ENCODE measurements at regions not wholly inside any gene's neighbourhood (a gene's known extent, or its start where the extent isn't known, plus 50 kb on each side); places are given as distances from the start of the nearest gene placed in this dataset.

DNA sequence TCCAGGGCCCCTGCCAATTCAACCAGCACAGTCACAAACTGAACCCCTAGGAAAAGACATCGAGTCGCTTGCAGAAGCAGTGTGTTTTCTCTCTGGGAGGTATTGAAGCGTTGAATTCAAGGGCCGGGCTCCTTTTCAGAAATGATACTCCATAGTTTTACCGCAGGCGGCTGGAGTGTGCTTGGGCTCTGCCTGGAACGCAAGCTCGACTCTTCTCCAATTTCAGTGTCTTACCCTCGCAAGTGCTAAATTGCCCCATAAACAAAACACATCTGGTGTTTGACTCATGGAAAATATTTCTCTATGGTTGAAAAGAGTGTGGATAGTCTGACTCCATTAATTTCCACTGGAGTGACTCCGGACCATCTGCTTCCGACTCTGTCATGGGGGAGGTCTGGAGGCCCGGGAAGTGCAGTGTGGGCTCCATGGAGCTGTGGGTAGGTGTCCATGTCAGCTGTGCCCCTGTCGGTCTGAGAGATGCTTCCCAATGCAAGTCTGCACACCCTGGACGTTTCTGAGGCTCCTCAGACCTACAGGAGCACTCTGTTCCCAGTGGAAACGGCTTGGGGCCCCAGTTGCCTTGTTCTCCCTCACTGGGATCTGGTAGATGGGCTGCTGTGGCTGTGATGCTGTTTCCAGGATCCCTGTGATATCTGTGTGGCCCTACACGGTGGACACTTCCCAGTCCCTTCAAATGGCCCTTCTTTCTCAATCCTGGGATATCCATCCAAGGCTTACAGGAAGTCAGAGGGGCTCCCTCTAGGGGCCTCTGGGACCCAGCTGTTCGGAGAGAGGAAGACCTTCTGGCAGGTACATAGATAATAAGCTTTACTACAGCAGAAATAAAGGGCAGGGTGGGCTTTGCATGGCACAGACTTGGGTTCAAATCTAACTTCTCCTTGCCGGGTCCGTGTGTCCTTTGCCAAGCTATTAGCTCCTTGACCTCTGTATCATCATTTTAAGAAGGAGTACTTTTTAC, 119.8 kb upstream of the CDH13 start:
- no peaks in the 10 kb centered on the region for H3K36me3 ChIP-seq
- DNase-seq = peak; percentile 1 to 8
- no peak for TF ChIP-seq POLR2A (IDR thresholded peaks at IDR 0.05)
- TF ChIP-seq, protein P1, sequence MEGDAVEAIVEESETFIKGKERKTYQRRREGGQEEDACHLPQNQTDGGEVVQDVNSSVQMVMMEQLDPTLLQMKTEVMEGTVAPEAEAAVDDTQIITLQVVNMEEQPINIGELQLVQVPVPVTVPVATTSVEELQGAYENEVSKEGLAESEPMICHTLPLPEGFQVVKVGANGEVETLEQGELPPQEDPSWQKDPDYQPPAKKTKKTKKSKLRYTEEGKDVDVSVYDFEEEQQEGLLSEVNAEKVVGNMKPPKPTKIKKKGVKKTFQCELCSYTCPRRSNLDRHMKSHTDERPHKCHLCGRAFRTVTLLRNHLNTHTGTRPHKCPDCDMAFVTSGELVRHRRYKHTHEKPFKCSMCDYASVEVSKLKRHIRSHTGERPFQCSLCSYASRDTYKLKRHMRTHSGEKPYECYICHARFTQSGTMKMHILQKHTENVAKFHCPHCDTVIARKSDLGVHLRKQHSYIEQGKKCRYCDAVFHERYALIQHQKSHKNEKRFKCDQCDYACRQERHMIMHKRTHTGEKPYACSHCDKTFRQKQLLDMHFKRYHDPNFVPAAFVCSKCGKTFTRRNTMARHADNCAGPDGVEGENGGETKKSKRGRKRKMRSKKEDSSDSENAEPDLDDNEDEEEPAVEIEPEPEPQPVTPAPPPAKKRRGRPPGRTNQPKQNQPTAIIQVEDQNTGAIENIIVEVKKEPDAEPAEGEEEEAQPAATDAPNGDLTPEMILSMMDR (IDR thresholded peaks at IDR 0.05) = no peak
- H3K4me1 ChIP-seq = no peaks in the 10 kb centered on the region
- H3K27me3 ChIP-seq = no peaks in the 10 kb centered on the region
- intact Hi-C loops (cut with DNase I) = no loop called here
- no peaks in the 10 kb centered on the region for H3K9me3 ChIP-seq
- 43 to 70% methylated on average over 18 to 19 of the region's 19 CpGs for WGBS, 2 donors
- no peak overlapping the region for H3K4me3 ChIP-seq (replicated peaks in 1 of 3)
- H3K27ac ChIP-seq = no peak overlapping the region

DNA sequence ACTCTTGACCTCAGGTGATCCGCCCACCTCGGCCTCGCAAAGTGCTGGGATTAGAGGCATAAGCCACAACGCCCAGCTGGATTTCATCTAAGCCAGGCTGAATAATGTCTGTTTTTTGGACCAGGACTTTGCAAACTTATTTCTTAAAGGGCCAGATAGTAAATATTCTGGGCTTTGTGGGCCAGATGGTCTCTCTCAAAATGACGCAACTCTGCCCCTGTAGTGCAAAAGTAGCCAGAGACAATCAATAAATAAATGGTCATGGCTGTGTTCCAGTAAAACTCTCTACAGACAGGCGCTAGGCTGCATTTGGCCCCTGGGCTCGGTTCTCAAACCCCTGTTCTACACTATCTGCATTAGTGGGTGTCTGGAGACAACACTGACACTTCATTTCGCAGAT, 121.9 kb upstream of the CDH13 start:
- TF ChIP-seq POLR2A (IDR thresholded peaks at IDR 0.05) = no peak
- TF ChIP-seq, protein P1 (IDR thresholded peaks at IDR 0.05) = no peak
- H3K4me1 ChIP-seq = no peaks in the 10 kb centered on the region
- H3K27ac ChIP-seq = no peak overlapping the region
- intact Hi-C loops (cut with DNase I) = no loop called here
- 76 to 83% methylated on average over 8 of the region's 8 CpGs for WGBS, 2 donors
- no peaks in the 10 kb centered on the region for H3K36me3 ChIP-seq
- no peak overlapping the region for H3K4me3 ChIP-seq (replicated peaks in 1 of 3)
- no peak for DNase-seq
- no peaks in the 10 kb centered on the region for H3K9me3 ChIP-seq
- no peaks in the 10 kb centered on the region for H3K27me3 ChIP-seq

DNA sequence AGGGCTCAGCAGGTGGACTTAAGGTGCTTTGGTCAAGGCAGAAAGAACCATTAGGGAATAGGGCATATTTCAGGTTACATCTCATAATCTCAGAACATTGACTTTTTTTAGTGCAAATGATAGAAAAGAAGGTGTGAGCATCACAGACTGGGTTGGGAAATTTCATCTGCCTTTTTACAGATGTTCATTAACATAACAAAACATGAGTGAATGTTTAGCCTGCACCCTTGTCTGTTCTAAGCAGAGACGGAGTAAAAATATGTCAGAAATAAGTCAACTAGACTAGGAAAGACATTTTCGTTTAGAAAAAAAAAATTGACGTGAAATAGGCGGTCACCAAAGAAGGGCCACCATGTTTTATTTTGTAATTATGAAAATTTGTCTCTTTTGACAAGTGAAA, 127.5 kb upstream of the CDH13 start:
- no peak for TF ChIP-seq POLR2A (IDR thresholded peaks at IDR 0.05)
- TF ChIP-seq, protein P1 (IDR thresholded peaks at IDR 0.05) = no peak
- Histone ChIP-seq H3K4me3 (replicated peaks in 1 of 3) (no peak overlapping the region), H3K4me1 (no peaks in the 10 kb centered on the region), H3K27ac (no peak overlapping the region), H3K36me3 (no peaks in the 10 kb centered on the region), H3K9me3 (no peaks in the 10 kb centered on the region), H3K27me3 (no peaks in the 10 kb centered on the region)
- DNase-seq = no peak
- 85% methylated on average over 4 of the region's 4 CpGs for WGBS, 2 donors
- intact Hi-C loops (cut with DNase I) = no loop called here

DNA sequence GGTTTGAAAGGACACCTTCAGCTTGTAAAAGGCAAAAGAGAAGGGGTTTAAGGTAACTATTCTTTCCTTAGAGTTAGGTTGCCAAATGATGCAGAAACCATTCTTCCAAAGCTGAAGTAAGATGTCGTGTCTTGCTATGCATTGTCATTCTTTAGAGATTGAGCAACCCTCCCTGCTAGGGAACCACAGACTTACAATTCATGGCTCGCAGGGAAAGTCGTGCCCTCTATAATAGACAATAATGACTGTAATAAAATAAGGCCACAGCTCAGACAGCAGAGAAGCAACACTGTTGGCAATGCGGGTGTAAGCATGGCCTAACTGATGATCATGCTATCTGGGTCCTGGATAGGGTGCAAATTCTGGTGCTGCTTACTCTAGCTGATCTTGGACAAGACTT, 129.6 kb upstream of the CDH13 start:
- DNase-seq = no peak
- Histone ChIP-seq H3K36me3 (no peaks in the 10 kb centered on the region), H3K4me1 (no peaks in the 10 kb centered on the region), H3K4me3 (replicated peaks in 1 of 3) (no peak overlapping the region), H3K9me3 (no peaks in the 10 kb centered on the region), H3K27me3 (no peaks in the 10 kb centered on the region), H3K27ac (no peak overlapping the region)
- no peak for TF ChIP-seq POLR2A (IDR thresholded peaks at IDR 0.05)
- TF ChIP-seq, protein P1 (IDR thresholded peaks at IDR 0.05) = no peak
- WGBS, 2 donors = 78 to 93% methylated on average over 4 of the region's 4 CpGs
- intact Hi-C loops (cut with DNase I) = no loop called here

DNA sequence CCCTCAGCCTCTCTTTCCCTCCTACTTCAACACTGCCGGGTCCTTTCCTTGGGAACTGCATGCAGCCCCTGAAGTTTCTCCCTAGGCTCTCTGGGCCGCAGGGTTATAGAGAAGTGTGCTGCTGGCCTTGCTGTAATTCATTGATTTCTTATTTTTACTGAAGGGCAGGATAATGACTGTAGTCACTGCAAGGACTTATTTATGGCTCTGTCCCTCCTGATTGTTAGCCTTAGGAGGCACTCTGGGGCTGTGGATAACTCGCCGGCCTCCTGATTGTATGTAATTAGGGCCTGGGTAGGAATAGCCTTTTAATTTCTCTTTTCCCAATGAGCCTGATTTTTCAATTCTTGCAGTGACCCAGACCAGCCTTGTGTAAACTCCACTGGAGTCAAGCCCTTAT, 138.3 kb upstream of the CDH13 start:
- Histone ChIP-seq H3K36me3 (no peaks in the 10 kb centered on the region), H3K4me1 (no peaks in the 10 kb centered on the region), H3K9me3 (no peaks in the 10 kb centered on the region), H3K4me3 (replicated peaks in 1 of 3) (no peak overlapping the region), H3K27ac (no peak overlapping the region), H3K27me3 (no peaks in the 10 kb centered on the region)
- WGBS, 2 donors = 70 to 73% methylated on average over 4 of the region's 4 CpGs
- DNase-seq = no peak
- intact Hi-C loops (cut with DNase I) = no loop called here
- no peak for TF ChIP-seq POLR2A (IDR thresholded peaks at IDR 0.05)
- TF ChIP-seq, protein P1 (IDR thresholded peaks at IDR 0.05) = no peak
